GM19025 (cell line): ENCODE measurements at regions not wholly inside any gene's neighbourhood (a gene's known extent, or its start where the extent isn't known, plus 50 kb on each side); places are given as distances from the start of the nearest gene placed in this dataset.
"Not testable (repeated sequence)": the region's sequence is repeated elsewhere in the genome, so short reads cannot be mapped to it uniquely, and the experiment has no call there.

Experiments
- ATAC-seq: cut with Tn5 transposase; IDR thresholded peaks from one replicate; pipeline ENCODE4 v1.9.1; 2021; ENCODE audit warnings: mild to moderate bottlenecking, low read depth, moderate library complexity; ENCODE audit not compliant: unreplicated experiment

- ATAC-seq: no peak
Observed at GRCh38 chr6:125585470-125585869, 164.0 kb upstream of the HEY2 start.

- ATAC-seq: no peak
Observed at GRCh38 chr6:125586074-125586473, 163.4 kb upstream of the HEY2 start.

GRCh38 chr6:125586605-125587004 lies 162.8 kb upstream of the HEY2 start:
- ATAC-seq: no peak

GRCh38 chr6:125587666-125588632 lies 161.5 kb upstream of the HEY2 start:
- no peak for ATAC-seq

- ATAC-seq: not testable (repeated sequence)
Observed at GRCh38 chr6:125591796-125592195, 157.6 kb upstream of the HEY2 start.

- no peak for ATAC-seq
Observed at GRCh38 chr6:125593746-125594145, 155.7 kb upstream of the HEY2 start.

- no peak for ATAC-seq
Observed at GRCh38 chr6:125596020-125596419, 153.4 kb upstream of the HEY2 start.

- peak; percentile 76 for ATAC-seq
Observed at GRCh38 chr6:125597411-125598253, 151.8 kb upstream of the HEY2 start.

GRCh38 chr6:125598422-125598821 lies 151.0 kb upstream of the HEY2 start:
- ATAC-seq: no peak

GRCh38 chr6:125604257-125604656 lies 145.2 kb upstream of the HEY2 start:
- ATAC-seq: no peak

- no peak for ATAC-seq
Observed at GRCh38 chr6:125611573-125612344, 137.7 kb upstream of the HEY2 start.

GRCh38 chr6:125612345-125612846 lies 137.0 kb upstream of the HEY2 start:
- ATAC-seq: no peak

GRCh38 chr6:125618629-125619028 lies 130.8 kb upstream of the HEY2 start:
- no peak for ATAC-seq

GRCh38 chr6:125623085-125623484 lies 126.3 kb upstream of the HEY2 start:
- no peak for ATAC-seq

- no peak for ATAC-seq
Observed at GRCh38 chr6:125631165-125631564, 118.3 kb upstream of the HEY2 start.

- not testable (repeated sequence) for ATAC-seq
Observed at GRCh38 chr6:125636011-125636410, 113.4 kb upstream of the HEY2 start.

GRCh38 chr6:125636671-125637070 lies 112.8 kb upstream of the HEY2 start:
- no peak for ATAC-seq

- ATAC-seq: no peak
Observed at GRCh38 chr6:125637207-125637606, 112.2 kb upstream of the HEY2 start.

GRCh38 chr6:125639466-125640020 lies 109.9 kb upstream of the HEY2 start:
- ATAC-seq: no peak
